Osteocyte (in vitro differentiated cells): ENCODE measurements at regions not wholly inside any gene's neighbourhood (a gene's known extent, or its start where the extent isn't known, plus 50 kb on each side); places are given as distances from the start of the nearest gene placed in this dataset.

ENCODE experiments used
- DNase-seq: peaks from one replicate; pipeline ENCODE4 v3.0.0; 2021; ENCODE audit warnings: mixed read lengths; ENCODE audit not compliant: unreplicated experiment; ENCODE audit errors: extremely low spot score
- H3K27ac Mint-ChIP-seq: one replicate; pipeline ENCODE4 v1.8.0; 2021; ENCODE audit warnings: mild to moderate bottlenecking, mixed read lengths; ENCODE audit not compliant: unreplicated experiment
- H3K27me3 Mint-ChIP-seq: one replicate; pipeline ENCODE4 v1.8.0; 2021; ENCODE audit warnings: mixed read lengths; ENCODE audit not compliant: unreplicated experiment
- H3K36me3 Mint-ChIP-seq: one replicate; pipeline ENCODE4 v1.8.0; 2021; ENCODE audit warnings: mixed read lengths; ENCODE audit not compliant: unreplicated experiment
- H3K4me1 Mint-ChIP-seq: one replicate; pipeline ENCODE4 v1.8.0; 2021; ENCODE audit warnings: mixed read lengths; ENCODE audit not compliant: unreplicated experiment
- H3K4me3 Mint-ChIP-seq: one replicate; pipeline ENCODE4 v1.8.0; 2021; ENCODE audit warnings: mild to moderate bottlenecking, moderate library complexity, mixed read lengths; ENCODE audit not compliant: unreplicated experiment
- H3K9me3 Mint-ChIP-seq: one replicate; pipeline ENCODE4 v1.8.0; 2021; ENCODE audit warnings: mixed read lengths; ENCODE audit not compliant: unreplicated experiment
- TF ChIP-seq, protein P1 (sequence below): fragments of 200-600 bp; sonication (generic); IDR thresholded peaks from 2 replicates; pipeline ENCODE4 v1.5.0; 2021; ENCODE audit warnings: antibody characterized with exemption, mild to moderate bottlenecking, moderate library complexity

DNA sequence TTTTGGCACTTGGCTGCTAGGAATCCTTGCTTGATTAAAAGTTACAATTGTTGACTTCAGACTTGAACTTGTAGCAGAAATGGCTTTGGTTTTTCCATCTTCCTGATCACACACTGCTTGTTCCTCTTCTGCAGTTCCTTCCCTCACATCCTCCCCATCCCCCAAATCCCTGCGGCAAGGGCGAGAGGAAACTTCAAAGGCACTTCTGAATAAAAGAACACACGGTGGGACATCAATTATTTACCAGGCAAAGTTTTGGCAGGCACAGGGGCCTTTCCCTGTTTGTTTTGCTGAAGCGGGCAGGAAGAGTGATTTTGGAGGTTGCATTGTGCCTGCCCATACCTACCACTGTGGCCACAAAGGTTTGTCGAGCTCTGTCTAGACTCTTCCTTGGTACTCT lies 260.9 kb downstream of the KIF4B start:
- no peaks in the 10 kb centered on the region for H3K36me3 Mint-ChIP-seq
- no peak overlapping the region for H3K27ac Mint-ChIP-seq
- no peak overlapping the region for H3K4me3 Mint-ChIP-seq
- peaks cover 10% of the 10 kb centered on the region for H3K9me3 Mint-ChIP-seq
- no peak for DNase-seq
- TF ChIP-seq, protein P1, sequence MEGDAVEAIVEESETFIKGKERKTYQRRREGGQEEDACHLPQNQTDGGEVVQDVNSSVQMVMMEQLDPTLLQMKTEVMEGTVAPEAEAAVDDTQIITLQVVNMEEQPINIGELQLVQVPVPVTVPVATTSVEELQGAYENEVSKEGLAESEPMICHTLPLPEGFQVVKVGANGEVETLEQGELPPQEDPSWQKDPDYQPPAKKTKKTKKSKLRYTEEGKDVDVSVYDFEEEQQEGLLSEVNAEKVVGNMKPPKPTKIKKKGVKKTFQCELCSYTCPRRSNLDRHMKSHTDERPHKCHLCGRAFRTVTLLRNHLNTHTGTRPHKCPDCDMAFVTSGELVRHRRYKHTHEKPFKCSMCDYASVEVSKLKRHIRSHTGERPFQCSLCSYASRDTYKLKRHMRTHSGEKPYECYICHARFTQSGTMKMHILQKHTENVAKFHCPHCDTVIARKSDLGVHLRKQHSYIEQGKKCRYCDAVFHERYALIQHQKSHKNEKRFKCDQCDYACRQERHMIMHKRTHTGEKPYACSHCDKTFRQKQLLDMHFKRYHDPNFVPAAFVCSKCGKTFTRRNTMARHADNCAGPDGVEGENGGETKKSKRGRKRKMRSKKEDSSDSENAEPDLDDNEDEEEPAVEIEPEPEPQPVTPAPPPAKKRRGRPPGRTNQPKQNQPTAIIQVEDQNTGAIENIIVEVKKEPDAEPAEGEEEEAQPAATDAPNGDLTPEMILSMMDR = no peak
- no peaks in the 10 kb centered on the region for H3K4me1 Mint-ChIP-seq
- H3K27me3 Mint-ChIP-seq = no peaks in the 10 kb centered on the region

DNA sequence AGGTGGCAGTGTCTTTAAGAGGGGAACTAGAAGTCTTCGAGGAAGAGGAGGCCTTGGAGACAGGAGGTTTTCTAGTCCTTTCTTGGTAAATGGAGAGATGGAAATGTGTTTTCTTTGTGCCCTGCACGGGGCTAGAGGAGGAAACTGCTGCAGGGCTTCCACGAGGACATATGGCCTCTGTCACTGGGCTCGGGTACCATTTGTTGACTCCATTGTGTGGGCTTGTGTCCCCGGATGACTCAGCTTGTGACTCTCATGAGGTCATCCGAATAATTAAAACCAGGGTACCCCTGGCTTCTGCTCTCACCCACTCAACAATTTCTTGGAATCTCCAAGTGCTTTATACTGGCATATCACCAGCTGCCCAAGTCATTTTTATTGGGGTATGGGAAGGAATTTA lies 261.7 kb downstream of the KIF4B start:
- Mint-ChIP-seq H3K36me3 (no peaks in the 10 kb centered on the region), H3K27ac (no peak overlapping the region), H3K9me3 (peaks cover 10% of the 10 kb centered on the region), H3K4me1 (no peaks in the 10 kb centered on the region), H3K27me3 (no peaks in the 10 kb centered on the region), H3K4me3 (no peak overlapping the region)
- DNase-seq = no peak
- TF ChIP-seq, protein P1 = no peak

DNA sequence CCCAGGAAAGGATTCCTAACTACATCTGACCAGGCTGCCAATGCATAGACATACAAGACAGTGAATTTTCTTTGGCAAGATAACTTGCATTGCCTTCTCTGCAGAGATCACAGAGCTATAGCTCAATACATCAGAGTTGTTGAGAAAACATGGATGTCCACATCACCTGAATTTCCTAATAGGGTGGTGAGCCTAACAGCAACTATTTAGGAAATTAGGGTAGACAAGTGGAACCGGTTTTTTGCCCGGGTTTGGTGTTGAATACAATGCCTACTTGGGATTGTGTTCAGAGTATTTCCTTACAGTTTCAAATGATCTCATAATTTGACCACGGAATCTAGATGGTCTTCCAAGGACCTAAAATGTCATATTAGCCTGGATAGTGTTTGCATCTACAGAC lies 262.7 kb downstream of the KIF4B start:
- H3K9me3 Mint-ChIP-seq = peaks cover 10% of the 10 kb centered on the region
- no peak overlapping the region for H3K4me3 Mint-ChIP-seq
- H3K4me1 Mint-ChIP-seq = no peaks in the 10 kb centered on the region
- TF ChIP-seq, protein P1 = no peak
- no peak for DNase-seq
- H3K27me3 Mint-ChIP-seq = no peaks in the 10 kb centered on the region
- no peaks in the 10 kb centered on the region for H3K36me3 Mint-ChIP-seq
- no peak overlapping the region for H3K27ac Mint-ChIP-seq

DNA sequence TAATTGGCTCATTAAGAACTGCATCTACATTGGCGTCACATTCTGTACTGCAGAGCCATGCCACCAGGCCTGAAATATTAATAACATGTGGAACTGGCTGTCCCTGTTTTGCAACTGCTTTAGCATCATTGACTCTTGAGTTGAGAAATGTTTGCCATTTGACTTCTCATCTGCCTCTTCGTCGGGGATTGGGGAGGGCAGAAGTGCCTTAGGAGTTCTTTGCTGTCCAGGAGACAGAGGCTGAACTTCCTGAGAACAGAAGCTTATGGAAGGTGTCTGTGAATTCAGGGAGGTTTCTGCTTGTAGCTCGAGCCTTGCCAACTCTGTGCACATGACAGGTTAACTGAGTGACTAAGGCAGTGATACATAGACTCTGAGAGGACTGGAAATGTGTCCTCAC lies 265.0 kb downstream of the KIF4B start:
- H3K36me3 Mint-ChIP-seq = no peaks in the 10 kb centered on the region
- TF ChIP-seq, protein P1 = no peak
- no peaks in the 10 kb centered on the region for H3K4me1 Mint-ChIP-seq
- H3K27ac Mint-ChIP-seq = no peak overlapping the region
- no peaks in the 10 kb centered on the region for H3K27me3 Mint-ChIP-seq
- DNase-seq = no peak
- H3K9me3 Mint-ChIP-seq = peaks cover 2% of the 10 kb centered on the region
- no peak overlapping the region for H3K4me3 Mint-ChIP-seq

DNA sequence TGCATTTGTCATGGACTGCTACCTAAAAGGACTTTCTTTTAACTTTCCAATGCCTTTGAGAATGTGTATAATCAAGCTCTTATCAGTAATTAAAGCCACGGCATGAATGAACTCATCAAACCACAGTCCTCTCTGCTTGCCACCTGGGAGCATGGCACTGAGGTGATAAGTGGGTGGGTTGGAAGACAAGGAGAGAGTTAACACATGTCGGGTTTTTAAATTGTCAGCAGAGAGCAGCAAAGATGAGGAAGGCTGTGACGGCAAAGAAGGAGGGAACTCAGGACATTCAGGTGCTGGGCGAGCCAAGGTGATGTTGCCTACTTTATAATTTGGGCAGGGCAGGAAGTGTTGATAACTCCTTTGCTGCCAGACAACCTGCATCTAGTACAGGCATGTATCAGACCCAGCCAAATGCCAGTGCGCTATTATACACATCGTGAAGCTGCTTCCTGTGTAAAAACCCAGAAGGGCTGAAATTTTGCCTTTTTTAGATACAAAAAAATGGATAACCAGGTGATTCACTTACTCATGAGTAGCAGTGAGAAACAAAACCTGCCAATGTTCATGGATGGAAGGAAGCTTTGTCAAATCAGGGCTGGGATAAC lies 269.1 kb downstream of the KIF4B start:
- H3K36me3 Mint-ChIP-seq = no peaks in the 10 kb centered on the region

More for the DNA sequence above, 269.1 kb downstream of the KIF4B start:
- no peaks in the 10 kb centered on the region for H3K27me3 Mint-ChIP-seq
- TF ChIP-seq, protein P1 = no peak
- H3K9me3 Mint-ChIP-seq = no peaks in the 10 kb centered on the region
- no peaks in the 10 kb centered on the region for H3K4me1 Mint-ChIP-seq
- H3K4me3 Mint-ChIP-seq = no peak overlapping the region
- DNase-seq = no peak
- H3K27ac Mint-ChIP-seq = no peak overlapping the region
